Colonic mucosa (tissue), 4 donors: ENCODE measurements at regions not wholly inside any gene's neighbourhood (a gene's known extent, or its start where the extent isn't known, plus 50 kb on each side); places are given as distances from the start of the nearest gene placed in this dataset.

ENCODE experiments used
- DNase-seq: peaks from one replicate; pipeline ENCODE4 v3.0.0-alpha.2; 2020
- H3K27ac ChIP-seq: fragments of 200-600 bp; one replicate; pipeline ENCODE4 v1.8.0; 2021
- H3K27me3 ChIP-seq: fragments of 200-600 bp; one replicate; pipeline ENCODE4 v1.8.0; 2021
- H3K36me3 ChIP-seq: fragments of 200-600 bp; one replicate; pipeline ENCODE4 v1.8.0; 2021
- H3K4me1 ChIP-seq: fragments of 200-600 bp; one replicate; pipeline ENCODE4 v1.8.0; 2021; ENCODE audit warnings: mild to moderate bottlenecking
- H3K4me3 ChIP-seq: fragments of 200-600 bp; one replicate; pipeline ENCODE4 v1.8.0; 2021
- H3K9ac ChIP-seq, 2 donors: one replicate each; pipeline ENCODE4 v1.7.0; 2013; ENCODE audit warnings: control low read depth in 2 of 2, low read depth in 2 of 2, low read length in 2 of 2
- H3K9me3 ChIP-seq: fragments of 200-600 bp; one replicate; pipeline ENCODE4 v1.8.0; 2021
- CTCF ChIP-seq: fragments of 200-600 bp; IDR thresholded peaks from one replicate; pipeline ENCODE4 v1.8.0; 2022; ENCODE audit warnings: antibody characterized with exemption, mild to moderate bottlenecking
- intact Hi-C: fragments of 100-400 bp; cut with DNase I; formaldehyde crosslinking; loops from one replicate; pipeline ENCODE4 v1.14.1; 2022
- donor health status: healthy.
- donor health status: DM: no; HTN: no; CAD: no.
- donor health status: DM: no; HTN: no; CAD: no.

GRCh38 chr16:52235186-52235585, 311.8 kb downstream of the TOX3 start:
- H3K9me3 ChIP-seq, result no peaks in the 10 kb centered on the region
- intact Hi-C loops, result no loop called here
- H3K9ac ChIP-seq, result no peak overlapping the region
- no peaks in the 10 kb centered on the region for H3K4me1 ChIP-seq
- DNase-seq, result no peak
- no peaks in the 10 kb centered on the region for H3K36me3 ChIP-seq
- H3K27ac ChIP-seq, result no peak overlapping the region
- H3K27me3 ChIP-seq, result no peaks in the 10 kb centered on the region
- TF ChIP-seq CTCF, result no peak
- H3K4me3 ChIP-seq, result no peak overlapping the region

- Histone ChIP-seq H3K4me3 (no peak overlapping the region), H3K27ac (no peak overlapping the region), H3K4me1 (no peaks in the 10 kb centered on the region), H3K27me3 (no peaks in the 10 kb centered on the region), H3K36me3 (no peaks in the 10 kb centered on the region), H3K9ac (no peak overlapping the region), H3K9me3 (no peaks in the 10 kb centered on the region)
- intact Hi-C loops, result no loop called here
- TF ChIP-seq CTCF, result no peak
- no peak for DNase-seq
These were observed 312.3 kb downstream of the TOX3 start for GRCh38 chr16:52234626-52235025.

DNA sequence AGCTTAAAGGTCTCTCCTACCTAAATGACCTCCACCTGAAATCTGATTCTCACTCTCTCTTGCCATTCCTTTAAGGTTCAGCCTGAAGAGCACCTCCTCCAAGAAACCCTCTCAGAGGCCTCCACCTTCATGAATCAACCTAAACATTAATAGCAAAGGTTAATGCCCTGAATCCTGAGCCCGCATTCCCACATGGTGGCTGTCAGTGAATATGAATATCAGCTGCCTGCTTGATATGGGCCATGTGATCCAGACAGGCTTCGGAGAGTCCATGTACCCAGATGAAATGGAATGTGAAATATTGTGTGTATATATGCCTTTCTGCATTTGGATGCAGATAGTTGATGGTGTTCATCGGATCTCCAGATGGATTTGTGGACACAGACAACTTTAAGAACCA, 317.5 kb downstream of the TOX3 start:
- intact Hi-C loops, result no loop called here
- DNase-seq, result no peak

DNA sequence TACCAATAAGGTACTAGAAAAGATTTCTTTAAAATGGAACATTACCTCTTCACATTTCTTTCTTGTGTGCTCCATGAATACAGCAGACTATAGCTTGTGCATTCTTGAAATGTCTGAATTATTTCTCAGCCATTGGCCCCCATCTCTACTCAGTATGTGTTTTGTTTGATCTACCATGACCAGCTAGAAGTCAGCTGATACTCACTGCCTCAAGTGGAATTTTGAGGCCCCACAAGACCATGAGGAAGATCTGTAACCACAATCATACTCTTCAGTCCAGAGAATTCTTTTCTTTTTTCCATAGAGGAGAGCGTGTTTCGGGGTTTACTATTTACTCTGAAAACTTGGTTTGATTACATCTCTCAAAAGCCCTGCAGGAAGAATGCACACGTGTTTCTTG, 319.1 kb downstream of the TOX3 start:
- intact Hi-C loops, result no loop called here

More for the DNA sequence above, 317.5 kb downstream of the TOX3 start:
- Histone ChIP-seq H3K27ac (no peak overlapping the region), H3K27me3 (no peaks in the 10 kb centered on the region), H3K9ac (no peak overlapping the region), H3K36me3 (no peaks in the 10 kb centered on the region), H3K4me1 (no peaks in the 10 kb centered on the region), H3K4me3 (no peak overlapping the region), H3K9me3 (no peaks in the 10 kb centered on the region)
- TF ChIP-seq CTCF, result no peak

DNA sequence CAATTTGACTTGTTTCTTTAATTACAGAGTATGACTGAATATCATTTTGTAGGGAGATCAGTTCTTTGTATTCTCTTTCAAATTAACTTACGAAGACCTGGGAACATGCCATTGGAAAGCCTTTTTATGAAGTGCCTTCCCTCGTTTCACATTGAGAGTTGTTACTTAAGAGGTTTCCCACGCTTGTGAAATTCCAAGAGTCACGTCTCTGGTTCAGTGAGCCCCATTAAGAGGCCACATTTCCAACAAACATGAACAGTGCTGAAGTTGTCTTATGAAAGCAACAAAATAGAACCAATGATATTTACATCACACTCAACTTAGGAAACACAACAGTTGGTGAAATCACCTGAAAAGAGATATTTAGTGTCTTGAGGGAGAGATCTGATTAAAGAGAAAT, 334.1 kb downstream of the TOX3 start:
- no peak for DNase-seq
- intact Hi-C loops, result no loop called here
- no peak for TF ChIP-seq CTCF
- H3K9me3 ChIP-seq, result no peaks in the 10 kb centered on the region
- H3K9ac ChIP-seq, result no peak overlapping the region
- no peak overlapping the region for H3K4me3 ChIP-seq
- no peaks in the 10 kb centered on the region for H3K27me3 ChIP-seq
- H3K27ac ChIP-seq, result no peak overlapping the region
- H3K36me3 ChIP-seq, result no peaks in the 10 kb centered on the region
- no peaks in the 10 kb centered on the region for H3K4me1 ChIP-seq

More for the DNA sequence above, 319.1 kb downstream of the TOX3 start:
- Histone ChIP-seq H3K27me3 (no peaks in the 10 kb centered on the region), H3K36me3 (no peaks in the 10 kb centered on the region), H3K4me1 (no peaks in the 10 kb centered on the region), H3K9me3 (no peaks in the 10 kb centered on the region), H3K9ac (no peak overlapping the region), H3K27ac (no peak overlapping the region), H3K4me3 (no peak overlapping the region)
- no peak for DNase-seq
- no peak for TF ChIP-seq CTCF

DNA sequence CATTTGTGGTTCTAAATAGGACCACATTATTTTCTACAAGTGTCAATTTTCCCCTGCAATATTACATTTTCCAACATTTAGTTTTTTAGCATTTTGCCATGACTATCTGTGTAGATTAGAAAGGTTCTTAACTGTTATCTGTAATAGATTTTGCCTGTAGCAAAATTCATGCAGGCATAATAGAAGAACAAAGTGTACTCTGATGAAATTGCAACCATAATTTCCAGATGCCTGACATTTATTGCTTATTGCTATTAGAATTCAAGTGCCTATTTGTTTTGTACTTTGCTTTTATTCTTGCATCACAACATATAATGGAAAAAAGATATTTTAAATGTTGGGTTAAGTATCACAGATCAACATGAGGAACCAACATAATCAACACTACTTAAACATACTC, 337.7 kb downstream of the TOX3 start:
- Histone ChIP-seq H3K4me1 (no peaks in the 10 kb centered on the region), H3K27me3 (no peaks in the 10 kb centered on the region), H3K4me3 (no peak overlapping the region), H3K36me3 (no peaks in the 10 kb centered on the region), H3K9ac (no peak overlapping the region), H3K9me3 (no peaks in the 10 kb centered on the region), H3K27ac (no peak overlapping the region)
- no peak for TF ChIP-seq CTCF
- no peak for DNase-seq
- intact Hi-C loops, result loop anchor here (10.0 kb wide), 1 partner anchor 796 kb away; no protein-coding TSS in a partner anchor
